ENCODE measurements at regions not wholly inside any gene's neighbourhood (a gene's known extent, or its start where the extent isn't known, plus 50 kb on each side); places are given as distances from the start of the nearest gene placed in this dataset.
"Not testable (repeated sequence)": the region's sequence is repeated elsewhere in the genome, so short reads cannot be mapped to it uniquely, and the experiment has no call there.

DNA sequence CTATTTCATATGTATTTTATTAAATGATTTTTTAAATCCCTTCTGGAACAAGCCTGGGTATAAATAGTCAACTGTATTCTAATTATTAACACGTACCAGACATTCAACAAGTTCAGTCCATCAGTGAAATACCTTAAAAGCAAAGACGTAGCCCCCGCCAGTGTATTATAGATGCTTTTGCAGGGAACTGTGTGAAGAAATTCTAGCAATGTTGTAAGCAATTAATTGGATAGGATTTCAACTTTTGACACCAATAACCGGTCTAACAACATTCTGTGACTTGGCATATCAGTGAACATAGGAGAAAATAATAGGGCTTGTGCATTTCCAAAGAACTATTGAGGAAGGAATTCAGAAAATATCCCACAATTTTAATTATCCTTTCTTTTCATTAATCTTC is 67.2 kb upstream of the TGFBR2 start:
- H3K9me2 ChIP-seq (replicated peaks; ENCODE audit: control insufficient read depth, low read length): no peaks in the 10 kb centered on the region
- H3F3A ChIP-seq (ENCODE audit: control insufficient read depth, insufficient read depth): no peaks in the 10 kb centered on the region
- no peaks in the 10 kb centered on the region for H3K79me2 ChIP-seq (ENCODE audit: control insufficient read depth, low read length)
- H3K27me3 ChIP-seq (ENCODE audit: control insufficient read depth, low read length): no peaks in the 10 kb centered on the region
- H3K36me3 ChIP-seq (ENCODE audit: control insufficient read depth, low read length): no peaks in the 10 kb centered on the region
- H3K9me3 ChIP-seq (ENCODE audit: control insufficient read depth, insufficient read depth, low read length): no peaks in the 10 kb centered on the region
- no peak overlapping the region for H3K27ac ChIP-seq (ENCODE audit: low read depth, low read length)
- no peak overlapping the region for H3K4me3 ChIP-seq (ENCODE audit: low read length)
- no peak overlapping the region for H3K4me2 ChIP-seq (ENCODE audit: low read length)
- TF ChIP-seq, protein P1, sequence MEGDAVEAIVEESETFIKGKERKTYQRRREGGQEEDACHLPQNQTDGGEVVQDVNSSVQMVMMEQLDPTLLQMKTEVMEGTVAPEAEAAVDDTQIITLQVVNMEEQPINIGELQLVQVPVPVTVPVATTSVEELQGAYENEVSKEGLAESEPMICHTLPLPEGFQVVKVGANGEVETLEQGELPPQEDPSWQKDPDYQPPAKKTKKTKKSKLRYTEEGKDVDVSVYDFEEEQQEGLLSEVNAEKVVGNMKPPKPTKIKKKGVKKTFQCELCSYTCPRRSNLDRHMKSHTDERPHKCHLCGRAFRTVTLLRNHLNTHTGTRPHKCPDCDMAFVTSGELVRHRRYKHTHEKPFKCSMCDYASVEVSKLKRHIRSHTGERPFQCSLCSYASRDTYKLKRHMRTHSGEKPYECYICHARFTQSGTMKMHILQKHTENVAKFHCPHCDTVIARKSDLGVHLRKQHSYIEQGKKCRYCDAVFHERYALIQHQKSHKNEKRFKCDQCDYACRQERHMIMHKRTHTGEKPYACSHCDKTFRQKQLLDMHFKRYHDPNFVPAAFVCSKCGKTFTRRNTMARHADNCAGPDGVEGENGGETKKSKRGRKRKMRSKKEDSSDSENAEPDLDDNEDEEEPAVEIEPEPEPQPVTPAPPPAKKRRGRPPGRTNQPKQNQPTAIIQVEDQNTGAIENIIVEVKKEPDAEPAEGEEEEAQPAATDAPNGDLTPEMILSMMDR (IDR thresholded peaks at IDR 0.05; ENCODE audit: low read depth, low read length, poor library complexity, severe bottlenecking): no peak
- TF ChIP-seq EZH2phosphoT487 (IDR thresholded peaks at IDR 0.05; ENCODE audit: borderline replicate concordance, low read length): no peak
- no peaks in the 10 kb centered on the region for H3K4me1 ChIP-seq (ENCODE audit: control insufficient read depth, low read length)
- H4K20me1 ChIP-seq (ENCODE audit: control insufficient read depth, insufficient read depth, low read depth, low read length): no peaks in the 10 kb centered on the region

DNA sequence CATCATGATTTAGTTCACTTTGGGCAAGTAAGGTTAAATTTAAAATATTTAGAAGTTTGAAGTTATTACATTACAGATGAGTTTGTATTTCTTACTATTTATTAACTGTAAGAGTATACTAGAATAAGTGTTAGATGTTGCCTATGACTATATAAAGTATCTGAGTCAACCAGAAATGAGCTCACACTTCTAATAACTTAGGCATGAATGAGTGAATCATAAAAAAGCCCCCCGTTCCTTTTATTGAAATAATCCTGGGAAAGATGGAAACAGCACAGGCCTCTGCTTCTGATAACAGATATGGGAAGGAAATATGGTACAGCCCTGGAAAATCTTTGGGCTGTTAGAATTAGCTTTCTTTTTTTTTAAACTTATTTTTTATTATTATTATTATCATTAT is 66.6 kb upstream of the TGFBR2 start:
- H4K20me1 ChIP-seq (ENCODE audit: control insufficient read depth, insufficient read depth, low read depth, low read length): no peaks in the 10 kb centered on the region
- H3K27me3 ChIP-seq (ENCODE audit: control insufficient read depth, low read length): no peaks in the 10 kb centered on the region
- H3F3A ChIP-seq (ENCODE audit: control insufficient read depth, insufficient read depth): no peaks in the 10 kb centered on the region
- no peaks in the 10 kb centered on the region for H3K9me3 ChIP-seq (ENCODE audit: control insufficient read depth, insufficient read depth, low read length)
- no peaks in the 10 kb centered on the region for H3K9me2 ChIP-seq (replicated peaks; ENCODE audit: control insufficient read depth, low read length)
- H3K4me3 ChIP-seq (ENCODE audit: low read length): no peak overlapping the region
- no peaks in the 10 kb centered on the region for H3K4me1 ChIP-seq (ENCODE audit: control insufficient read depth, low read length)
- H3K79me2 ChIP-seq (ENCODE audit: control insufficient read depth, low read length): no peaks in the 10 kb centered on the region
- H3K36me3 ChIP-seq (ENCODE audit: control insufficient read depth, low read length): no peaks in the 10 kb centered on the region
- no peak overlapping the region for H3K27ac ChIP-seq (ENCODE audit: low read depth, low read length)
- H3K4me2 ChIP-seq (ENCODE audit: low read length): no peak overlapping the region
- TF ChIP-seq, protein P1 (IDR thresholded peaks at IDR 0.05; ENCODE audit: low read depth, low read length, poor library complexity, severe bottlenecking): no peak
- no peak for TF ChIP-seq EZH2phosphoT487 (IDR thresholded peaks at IDR 0.05; ENCODE audit: borderline replicate concordance, low read length)

DNA sequence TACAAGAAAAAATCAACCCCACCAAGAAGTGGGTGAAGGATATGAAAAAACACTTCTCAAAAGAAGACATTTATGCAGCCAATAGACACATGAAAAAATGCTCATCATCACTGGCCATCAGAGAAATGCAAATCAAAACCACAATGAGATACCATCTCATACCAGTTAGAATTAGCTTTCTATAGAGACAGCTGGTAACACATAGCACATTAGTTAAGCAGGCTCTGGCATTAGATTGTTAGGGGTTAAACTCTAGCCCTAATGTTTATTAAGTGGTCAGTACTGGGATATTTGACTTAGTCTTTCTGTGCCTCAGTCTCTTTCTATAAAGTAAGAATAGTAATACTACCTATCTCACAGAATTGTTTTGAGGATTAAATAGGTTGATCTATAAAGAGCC is 65.2 kb upstream of the TGFBR2 start:
- H3K4me3 ChIP-seq (ENCODE audit: low read length); H3K4me1 ChIP-seq (ENCODE audit: control insufficient read depth, low read length); H3K4me2 ChIP-seq (ENCODE audit: low read length); H3K9me3 ChIP-seq (ENCODE audit: control insufficient read depth, insufficient read depth, low read length); H3F3A ChIP-seq (ENCODE audit: control insufficient read depth, insufficient read depth); H3K9me2 ChIP-seq (replicated peaks; ENCODE audit: control insufficient read depth, low read length); H3K27ac ChIP-seq (ENCODE audit: low read depth, low read length); H4K20me1 ChIP-seq (ENCODE audit: control insufficient read depth, insufficient read depth, low read depth, low read length); H3K79me2 ChIP-seq (ENCODE audit: control insufficient read depth, low read length); H3K27me3 ChIP-seq (ENCODE audit: control insufficient read depth, low read length); H3K36me3 ChIP-seq (ENCODE audit: control insufficient read depth, low read length): not testable (repeated sequence)

DNA sequence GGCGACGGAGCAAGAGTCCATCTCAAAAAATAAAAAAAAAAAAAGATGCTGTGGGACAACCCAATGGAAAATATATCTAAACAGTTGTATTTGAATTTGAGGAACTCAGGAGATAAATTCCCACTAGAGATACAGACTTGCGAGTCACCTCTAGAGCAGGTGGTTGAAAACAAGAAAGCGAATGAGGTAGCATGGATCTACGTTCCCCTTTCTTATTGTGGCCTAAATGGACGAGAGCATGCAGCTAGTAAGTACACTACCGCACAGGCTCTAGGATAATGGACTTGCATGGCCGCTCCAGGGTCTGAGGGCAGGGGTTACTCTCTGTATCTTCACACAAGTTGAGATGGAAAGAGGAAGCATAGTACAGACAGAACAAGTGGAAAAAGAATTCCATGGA is 63.5 kb upstream of the TGFBR2 start:
- Histone ChIP-seq H3K36me3 (ENCODE audit: control insufficient read depth, low read length) (no peaks in the 10 kb centered on the region), H3K27me3 (ENCODE audit: control insufficient read depth, low read length) (no peaks in the 10 kb centered on the region), H3F3A (ENCODE audit: control insufficient read depth, insufficient read depth) (no peaks in the 10 kb centered on the region), H3K4me3 (ENCODE audit: low read length) (no peak overlapping the region), H3K9me3 (ENCODE audit: control insufficient read depth, insufficient read depth, low read length) (no peaks in the 10 kb centered on the region), H3K4me1 (ENCODE audit: control insufficient read depth, low read length) (no peaks in the 10 kb centered on the region), H3K9me2 (replicated peaks; ENCODE audit: control insufficient read depth, low read length) (no peaks in the 10 kb centered on the region), H3K4me2 (ENCODE audit: low read length) (no peak overlapping the region), H3K79me2 (ENCODE audit: control insufficient read depth, low read length) (no peaks in the 10 kb centered on the region), H4K20me1 (ENCODE audit: control insufficient read depth, insufficient read depth, low read depth, low read length) (no peaks in the 10 kb centered on the region), H3K27ac (ENCODE audit: low read depth, low read length) (no peak overlapping the region)
- TF ChIP-seq EZH2phosphoT487 (IDR thresholded peaks at IDR 0.05; ENCODE audit: borderline replicate concordance, low read length): no peak

Data from DOHH2 (cell line).